ENCODE measurements at regions not wholly inside any gene's neighbourhood (a gene's known extent, or its start where the extent isn't known, plus 50 kb on each side); places are given as distances from the start of the nearest gene placed in this dataset.
"Not testable (repeated sequence)": the region's sequence is repeated elsewhere in the genome, so short reads cannot be mapped to it uniquely, and the experiment has no call there.

- DNase-seq (ENCODE audit: low read depth, low spot score) = not testable (repeated sequence)
These were observed 374.4 kb upstream of the SGO1 start for GRCh38 chr3:20560446-20560845.

GRCh38 chr3:20558161-20558560, 372.2 kb upstream of the SGO1 start:
- DNase-seq (ENCODE audit: low read depth, low spot score) = no peak

GRCh38 chr3:20556661-20557060, 370.7 kb upstream of the SGO1 start:
- DNase-seq (ENCODE audit: low read depth, low spot score) = no peak

GRCh38 chr3:20552605-20553275, 366.7 kb upstream of the SGO1 start:
- DNase-seq (ENCODE audit: low read depth, low spot score) = no peak

GRCh38 chr3:20547361-20548269, 361.6 kb upstream of the SGO1 start:
- DNase-seq (ENCODE audit: low read depth, low spot score) = not testable (repeated sequence)

GRCh38 chr3:20546636-20547035, 360.6 kb upstream of the SGO1 start:
- DNase-seq (ENCODE audit: low read depth, low spot score) = no peak

GRCh38 chr3:20543535-20544226, 357.7 kb upstream of the SGO1 start:
- no peak for DNase-seq (ENCODE audit: low read depth, low spot score)

- DNase-seq (ENCODE audit: low read depth, low spot score) = no peak
These were observed 354.1 kb upstream of the SGO1 start for GRCh38 chr3:20540066-20540465.

GRCh38 chr3:20539666-20540065, 353.7 kb upstream of the SGO1 start:
- no peak for DNase-seq (ENCODE audit: low read depth, low spot score)

GRCh38 chr3:20537234-20537633, 351.2 kb upstream of the SGO1 start:
- DNase-seq (ENCODE audit: low read depth, low spot score) = no peak

- DNase-seq (ENCODE audit: low read depth, low spot score) = no peak
These were observed 343.9 kb upstream of the SGO1 start for GRCh38 chr3:20529911-20530310.

- DNase-seq (ENCODE audit: low read depth, low spot score) = no peak
These were observed 342.3 kb upstream of the SGO1 start for GRCh38 chr3:20528180-20528770.

- DNase-seq (ENCODE audit: low read depth, low spot score) = no peak
These were observed 341.4 kb upstream of the SGO1 start for GRCh38 chr3:20527368-20527767.

GRCh38 chr3:20524328-20524727, 338.3 kb upstream of the SGO1 start:
- DNase-seq (ENCODE audit: low read depth, low spot score) = no peak

GRCh38 chr3:20523293-20523692, 337.3 kb upstream of the SGO1 start:
- DNase-seq (ENCODE audit: low read depth, low spot score) = no peak

GRCh38 chr3:20517316-20517715, 331.3 kb upstream of the SGO1 start:
- DNase-seq (ENCODE audit: low read depth, low spot score) = not testable (repeated sequence)

- DNase-seq (ENCODE audit: low read depth, low spot score) = no peak
These were observed 330.3 kb upstream of the SGO1 start for GRCh38 chr3:20516311-20516710.

GRCh38 chr3:20515834-20516233, 329.8 kb upstream of the SGO1 start:
- DNase-seq (ENCODE audit: low read depth, low spot score) = no peak

- DNase-seq (ENCODE audit: low read depth, low spot score) = peak; percentile 36
These were observed 326.0 kb upstream of the SGO1 start for GRCh38 chr3:20511863-20512505.

- no peak for DNase-seq (ENCODE audit: low read depth, low spot score)
These were observed 324.4 kb upstream of the SGO1 start for GRCh38 chr3:20510396-20510795.

- no peak for DNase-seq (ENCODE audit: low read depth, low spot score)
These were observed 317.5 kb upstream of the SGO1 start for GRCh38 chr3:20503394-20504082.

Measured in brain pericyte (primary cell).